HUDEP-2 (cell line): ENCODE measurements at regions not wholly inside any gene's neighbourhood (a gene's known extent, or its start where the extent isn't known, plus 50 kb on each side); places are given as distances from the start of the nearest gene placed in this dataset.
A peak's percentile ranks its signal among the peaks of the same experiment; 100 is the strongest.

Experiments used
- DNase-seq, 76 experiments: peaks; one replicate each; lab custom pipeline; 2025; ENCODE audit not compliant: unreplicated experiment in 76 of 76; lab: John Stamatoyannopoulos, UW

DNA sequence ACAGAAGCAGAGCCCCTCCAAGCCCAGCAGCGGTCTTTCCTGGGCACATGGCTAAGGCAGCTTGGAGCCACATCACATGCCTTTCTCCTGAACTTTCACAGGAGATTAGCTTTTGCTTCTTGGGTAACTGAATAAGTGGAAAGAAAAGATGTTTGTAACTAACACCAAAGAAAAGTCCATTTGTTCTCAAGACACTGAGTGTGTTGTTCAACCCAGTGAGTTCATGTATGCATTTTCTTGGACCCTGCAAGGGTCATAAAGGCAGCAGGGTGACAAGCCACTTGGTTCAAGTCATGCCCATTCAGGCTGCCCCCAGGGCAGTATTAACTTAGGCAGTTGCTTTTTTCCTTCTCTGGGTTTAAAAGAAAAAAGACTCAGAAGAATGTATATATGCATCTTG lies 203.4 kb downstream of the FAM76B start:
- no peak for DNase-seq

- DNase-seq: no peak
Measured at GRCh38 chr11:95585752-95586077, 203.9 kb downstream of the FAM76B start.

- DNase-seq: no peak
Measured at GRCh38 chr11:95585069-95585751, 204.4 kb downstream of the FAM76B start.

DNA sequence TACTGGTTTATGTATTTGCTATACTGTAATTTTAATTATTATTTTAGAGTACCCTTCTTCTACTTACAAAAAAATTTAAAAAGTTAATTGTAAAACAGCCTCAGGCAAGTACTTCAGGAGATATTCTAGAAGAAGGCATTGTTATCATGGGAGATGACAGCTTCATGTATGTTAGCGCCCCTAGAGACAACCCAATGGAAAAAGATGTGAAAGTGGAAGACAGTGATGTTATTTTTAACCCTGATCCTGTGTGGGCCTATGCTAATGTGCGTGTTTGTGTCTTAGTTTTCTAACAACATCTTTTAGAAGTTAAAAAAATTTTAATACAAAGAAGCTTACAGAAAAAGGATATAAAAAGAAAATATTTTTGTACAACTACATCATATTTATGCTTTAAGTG lies 205.0 kb downstream of the FAM76B start:
- DNase-seq: peak in 1 of 76 experiments; percentile 28

GRCh38 chr11:95584180-95584579 lies 205.4 kb downstream of the FAM76B start:
- no peak for DNase-seq

DNA sequence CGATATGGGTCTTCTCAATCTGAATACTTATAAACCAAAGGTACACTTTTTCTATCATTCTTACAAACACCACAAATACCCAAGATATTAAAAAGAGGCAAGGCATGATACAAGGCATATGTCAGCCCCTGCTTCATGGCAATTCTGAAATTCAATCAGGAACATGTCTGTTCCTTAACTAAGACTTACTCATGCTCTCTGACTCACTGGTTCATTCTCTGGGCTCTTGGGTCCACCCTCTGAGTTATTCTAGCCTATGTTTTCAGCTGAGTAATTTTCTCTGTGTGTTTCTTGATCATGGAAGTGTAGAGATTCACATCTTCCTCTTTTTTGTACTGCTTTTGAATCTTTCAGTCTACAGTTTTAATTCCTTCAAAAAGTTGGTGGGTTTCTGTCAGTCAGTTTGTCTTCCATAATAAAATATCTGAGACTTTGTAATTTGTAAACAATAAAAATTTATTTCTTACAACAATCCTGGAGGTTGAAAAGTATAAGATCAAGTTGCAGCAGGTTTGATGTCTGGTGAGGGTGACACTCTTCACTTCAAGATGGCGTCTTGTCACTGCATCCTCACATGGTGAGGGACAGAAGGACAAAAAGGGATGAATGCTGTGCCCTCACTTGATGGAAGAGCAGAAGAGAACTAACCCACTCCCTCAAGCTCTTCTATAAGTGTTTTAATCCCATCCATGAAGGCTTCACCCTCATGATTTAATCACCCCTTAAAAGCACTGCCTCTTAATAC lies 211.7 kb downstream of the FAM76B start:
- no peak for DNase-seq

DNA sequence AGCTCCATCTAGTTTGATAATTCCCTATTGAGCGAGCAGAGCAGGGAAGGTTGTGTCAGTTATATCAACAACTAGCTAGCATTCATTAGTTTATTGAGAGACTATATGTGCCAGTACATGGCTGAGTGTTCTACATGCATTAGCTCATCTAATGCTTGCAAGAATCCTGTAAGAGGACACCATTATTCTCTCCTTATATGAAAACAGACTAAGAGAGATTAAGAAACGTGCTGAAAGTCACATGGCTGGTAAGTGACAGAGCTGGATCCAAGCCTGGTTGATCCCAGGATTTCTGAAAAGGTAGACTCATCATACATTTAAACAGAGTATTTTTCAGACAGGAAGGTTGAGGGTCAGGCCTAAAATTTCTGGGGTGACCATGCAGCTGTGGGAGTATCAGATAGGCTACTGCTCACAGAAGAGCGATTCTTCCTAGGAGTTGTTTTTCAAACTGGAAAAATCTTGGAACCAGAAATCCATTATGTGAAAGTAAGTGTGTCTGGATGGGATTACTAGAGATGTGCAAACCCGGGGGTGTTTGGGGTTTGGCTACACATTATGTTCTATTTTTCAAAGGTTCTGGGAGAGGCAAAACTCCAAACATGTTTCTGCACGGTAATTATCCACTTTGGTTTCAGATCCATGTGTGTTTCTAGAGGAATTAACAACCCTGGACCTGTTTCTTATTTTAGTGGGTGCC lies 213.3 kb downstream of the FAM76B start:
- no peak for DNase-seq

GRCh38 chr11:95575517-95575916 lies 214.1 kb downstream of the FAM76B start:
- DNase-seq: no peak

GRCh38 chr11:95571718-95572260 lies 217.8 kb downstream of the FAM76B start:
- DNase-seq: no peak

- DNase-seq: no peak
Measured at GRCh38 chr11:95570845-95571244, 218.7 kb downstream of the FAM76B start.

DNA sequence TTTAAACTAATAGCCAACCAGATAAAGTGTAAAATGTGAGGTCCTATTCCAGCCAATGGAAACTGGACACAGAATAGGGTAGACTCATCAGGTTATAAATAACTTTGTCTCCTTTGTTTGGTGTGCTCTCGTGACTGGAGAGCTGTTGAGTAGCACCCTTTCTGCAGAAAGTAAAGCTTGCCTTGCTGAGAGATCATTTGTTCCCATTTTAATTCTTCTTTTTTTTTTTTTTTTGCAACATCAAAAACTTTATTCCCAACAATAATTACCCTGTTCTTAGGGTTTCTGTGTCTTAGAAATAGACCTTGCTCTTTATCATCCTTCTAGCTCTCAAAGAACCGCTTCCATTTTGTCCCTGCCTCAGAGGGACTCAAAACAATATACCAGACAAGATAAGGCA lies 220.4 kb downstream of the FAM76B start:
- no peak for DNase-seq

- DNase-seq: no peak
Measured at GRCh38 chr11:95568281-95568680, 221.3 kb downstream of the FAM76B start.

GRCh38 chr11:95567685-95568084 lies 221.9 kb downstream of the FAM76B start:
- no peak for DNase-seq

GRCh38 chr11:95566211-95566610 lies 223.4 kb downstream of the FAM76B start:
- no peak for DNase-seq

DNA sequence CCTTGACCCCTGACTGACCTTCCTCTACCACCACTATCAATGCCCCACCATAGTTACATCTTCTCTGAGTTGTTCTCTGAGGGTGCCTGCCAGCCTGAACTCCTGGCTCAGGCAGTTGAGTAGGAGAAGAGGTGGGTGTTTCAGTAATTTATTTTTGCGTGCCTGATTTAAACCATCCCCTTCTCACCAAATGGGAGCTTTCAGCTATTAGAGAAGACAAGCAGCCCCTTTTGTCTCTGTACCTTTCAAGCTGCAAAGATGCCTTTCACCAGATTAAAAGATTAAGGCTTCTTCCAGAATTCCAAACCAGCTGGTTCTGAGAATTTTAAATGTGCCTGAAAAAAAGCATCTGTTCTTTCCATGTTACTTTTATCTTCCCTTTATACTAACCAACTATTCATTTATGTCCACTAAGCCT lies 223.8 kb downstream of the FAM76B start:
- no peak for DNase-seq

GRCh38 chr11:95563859-95564258 lies 225.7 kb downstream of the FAM76B start:
- DNase-seq: no peak

DNA sequence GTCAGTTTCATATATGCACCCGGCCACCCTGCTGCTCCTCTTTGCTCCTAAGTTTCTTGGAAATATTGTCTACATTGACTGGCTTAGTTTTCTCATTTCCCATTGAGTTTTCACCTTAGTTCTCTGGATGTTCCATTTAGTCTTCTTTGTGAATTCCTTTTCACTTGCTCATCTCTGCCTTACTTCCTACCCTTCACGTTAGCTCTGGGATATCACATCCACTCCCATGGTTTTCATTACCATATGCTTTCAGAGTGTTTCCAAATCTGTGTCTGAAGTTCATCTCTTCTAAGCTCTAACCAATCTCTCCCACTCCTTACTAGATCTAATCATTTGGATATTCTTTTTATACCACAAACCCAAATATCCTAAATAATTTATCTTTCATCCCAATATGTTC lies 226.4 kb downstream of the FAM76B start:
- no peak for DNase-seq

DNA sequence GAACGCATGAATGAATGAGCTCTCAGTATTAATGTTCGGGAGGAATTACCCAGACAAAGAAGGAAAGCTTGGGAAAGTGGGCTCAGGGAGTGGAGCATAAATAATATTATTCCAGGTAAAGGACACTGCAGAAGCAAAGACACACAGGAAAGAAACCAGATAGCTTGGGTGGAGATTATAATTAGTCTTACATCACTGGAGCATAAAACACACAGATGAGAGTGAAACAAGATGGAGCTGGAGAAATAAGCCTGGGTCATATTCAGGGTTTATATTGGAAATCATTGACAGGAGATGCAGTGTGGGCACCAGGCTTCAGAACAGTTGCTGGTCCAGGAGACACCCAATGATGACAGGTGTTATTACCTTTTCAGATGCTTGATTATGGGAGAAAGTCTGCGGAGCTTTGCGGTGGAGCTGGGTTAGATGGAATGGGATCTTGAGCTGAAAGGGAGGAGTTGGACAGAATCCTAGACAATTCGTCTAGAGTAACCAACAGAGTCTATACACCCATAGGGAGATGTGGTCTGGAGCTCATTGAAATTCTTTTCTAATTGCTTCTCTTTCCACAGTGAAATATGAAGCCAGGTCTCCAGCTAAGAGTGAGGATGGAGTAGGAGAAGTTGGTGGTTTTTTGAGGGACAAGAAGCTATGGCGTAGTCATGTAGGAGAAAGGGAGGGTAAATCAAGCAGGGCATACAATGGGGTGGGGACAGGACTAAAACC lies 227.2 kb downstream of the FAM76B start:
- no peak for DNase-seq

DNA sequence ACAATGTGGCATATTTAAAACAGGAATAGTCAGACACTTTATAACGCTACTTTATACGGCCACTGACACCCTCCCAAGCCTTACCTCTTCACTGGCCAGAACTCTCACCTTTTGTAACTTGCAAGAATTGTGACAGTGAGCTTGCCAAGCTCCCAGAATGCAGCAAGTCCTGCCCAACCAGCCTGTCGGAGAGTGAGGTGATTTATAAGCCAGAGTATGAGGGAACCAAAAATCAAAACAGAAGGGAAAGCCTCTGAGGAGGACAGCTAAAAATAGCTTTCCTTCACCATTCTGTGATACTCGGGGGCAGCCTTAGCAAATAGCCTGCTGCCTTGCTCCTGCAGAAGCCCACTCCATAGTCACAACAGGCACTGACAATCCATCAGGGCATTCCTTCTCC lies 229.7 kb downstream of the FAM76B start:
- no peak for DNase-seq

DNA sequence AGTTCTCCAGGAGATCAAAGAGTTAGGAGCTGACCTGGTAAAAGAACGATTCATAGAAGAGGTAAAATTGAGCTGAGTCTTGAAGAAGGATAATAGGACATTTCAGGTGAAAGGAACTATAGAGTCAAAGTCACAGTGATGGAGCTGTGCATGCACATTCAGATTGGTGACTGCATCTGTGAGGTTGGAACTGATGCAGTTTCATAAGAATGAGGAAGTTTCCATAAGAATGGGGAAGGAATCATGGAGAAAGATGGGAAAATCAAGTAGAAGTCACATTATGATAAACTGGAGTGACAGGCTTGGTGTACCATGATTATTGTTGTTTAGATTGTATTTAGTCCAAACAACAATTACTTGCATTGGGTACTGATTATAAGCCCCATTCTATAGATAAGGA lies 232.2 kb downstream of the FAM76B start:
- DNase-seq: no peak
